OCI-LY1 (cell line): ENCODE measurements at regions not wholly inside any gene's neighbourhood (a gene's known extent, or its start where the extent isn't known, plus 50 kb on each side); places are given as distances from the start of the nearest gene placed in this dataset.

Experiments used
- CTCF ChIP-seq: fragments of 200-600 bp; sonication (generic), shearing (Covaris generic); IDR thresholded peaks from 2 replicates; pipeline ENCODE4 v1.5.1; 2017; ENCODE audit warnings: mild to moderate bottlenecking, antibody characterized with exemption, low read length, moderate library complexity, mixed read lengths
- EZH2 ChIP-seq: fragments of 200-600 bp; sonication (generic), shearing (Covaris generic); IDR thresholded peaks from 2 replicates; pipeline ENCODE4 v1.8.0; 2017; ENCODE audit warnings: borderline replicate concordance, mixed run types, mild to moderate bottlenecking, antibody characterized with exemption, low read length, moderate library complexity, mixed read lengths

GRCh38 chr2:185633621-185634020 is 105.0 kb upstream of the FSIP2 start:
- no peak for TF ChIP-seq EZH2
- no peak for TF ChIP-seq CTCF
